Ishikawa (cell line): ENCODE measurements at regions not wholly inside any gene's neighbourhood (a gene's known extent, or its start where the extent isn't known, plus 50 kb on each side); places are given as distances from the start of the nearest gene placed in this dataset.

Experiments
- CEBPB ChIP-seq: IDR thresholded peaks from 2 replicates; pipeline ENCODE4 v1.6.1; 2012
- CREB1 ChIP-seq: IDR thresholded peaks from 2 replicates; pipeline ENCODE4 v1.6.1; 2012; ENCODE audit warnings: low read depth
- EGR1 ChIP-seq: IDR thresholded peaks from 2 replicates; pipeline ENCODE4 v1.6.1; 2012
- EP300 ChIP-seq: IDR thresholded peaks from 2 replicates; pipeline ENCODE4 v1.6.1; 2012; ENCODE audit warnings: borderline replicate concordance
- FOXM1 ChIP-seq: IDR thresholded peaks from 2 replicates; pipeline ENCODE4 v1.6.1; 2012; ENCODE audit warnings: low read depth, borderline replicate concordance
- NFIC ChIP-seq: IDR thresholded peaks from 2 replicates; pipeline ENCODE4 v1.6.1; 2012
- RAD21 ChIP-seq: IDR thresholded peaks from 2 replicates; pipeline ENCODE4 v1.6.1; 2012; ENCODE audit warnings: low read depth
- TAF1 ChIP-seq: IDR thresholded peaks from 2 replicates; pipeline ENCODE4 v1.6.1; 2012; ENCODE audit warnings: low read depth, mild to moderate bottlenecking
- TCF12 ChIP-seq: IDR thresholded peaks from 2 replicates; pipeline ENCODE4 v1.6.1; 2012; ENCODE audit warnings: low read depth
- TEAD4 ChIP-seq: IDR thresholded peaks from 2 replicates; pipeline ENCODE4 v1.6.1; 2012
- YY1 ChIP-seq: IDR thresholded peaks from 2 replicates; pipeline ENCODE4 v1.6.1; 2012; ENCODE audit warnings: low read depth
- ZBTB7A ChIP-seq: IDR thresholded peaks from 2 replicates; pipeline ENCODE4 v1.6.1; 2012; ENCODE audit warnings: low read depth
- TF ChIP-seq, protein P1 (sequence below): IDR thresholded peaks from 2 replicates; pipeline ENCODE4 v1.6.1; 2012
- TF ChIP-seq, protein P2 (sequence below): IDR thresholded peaks from 2 replicates; pipeline ENCODE4 v1.6.1; 2012; ENCODE audit warnings: low read depth, mild to moderate bottlenecking
- TF ChIP-seq, protein P3 (sequence below): IDR thresholded peaks from 2 replicates; pipeline ENCODE4 v1.6.1; 2012

DNA sequence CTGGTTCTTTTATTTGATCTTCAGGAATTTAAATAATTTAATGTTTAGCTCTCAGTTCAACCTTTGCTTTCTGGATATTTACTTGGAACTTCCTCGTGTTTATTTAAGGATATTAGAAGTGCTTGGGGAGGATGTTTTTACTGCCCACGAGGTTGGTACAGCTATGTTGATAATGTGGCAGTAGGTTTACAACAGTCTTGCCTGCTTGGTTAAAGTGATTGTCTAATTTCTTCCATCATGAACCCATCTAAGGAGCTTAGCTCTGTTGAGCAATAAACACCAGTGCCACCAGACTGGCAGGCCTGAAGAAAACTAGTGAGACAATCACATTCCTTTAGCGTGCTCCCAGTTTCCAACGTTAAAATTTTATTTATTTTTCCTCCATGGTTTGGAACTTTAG lies 94.5 kb downstream of the ICOS start:
- TF ChIP-seq RAD21 (no peak), ZBTB7A (no peak), FOXM1 (no peak), EP300 (no peak), CREB1 (no peak), CEBPB (no peak)
- TF ChIP-seq, protein P1, sequence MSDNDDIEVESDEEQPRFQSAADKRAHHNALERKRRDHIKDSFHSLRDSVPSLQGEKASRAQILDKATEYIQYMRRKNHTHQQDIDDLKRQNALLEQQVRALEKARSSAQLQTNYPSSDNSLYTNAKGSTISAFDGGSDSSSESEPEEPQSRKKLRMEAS, result no peak
- TF ChIP-seq, protein P2, sequence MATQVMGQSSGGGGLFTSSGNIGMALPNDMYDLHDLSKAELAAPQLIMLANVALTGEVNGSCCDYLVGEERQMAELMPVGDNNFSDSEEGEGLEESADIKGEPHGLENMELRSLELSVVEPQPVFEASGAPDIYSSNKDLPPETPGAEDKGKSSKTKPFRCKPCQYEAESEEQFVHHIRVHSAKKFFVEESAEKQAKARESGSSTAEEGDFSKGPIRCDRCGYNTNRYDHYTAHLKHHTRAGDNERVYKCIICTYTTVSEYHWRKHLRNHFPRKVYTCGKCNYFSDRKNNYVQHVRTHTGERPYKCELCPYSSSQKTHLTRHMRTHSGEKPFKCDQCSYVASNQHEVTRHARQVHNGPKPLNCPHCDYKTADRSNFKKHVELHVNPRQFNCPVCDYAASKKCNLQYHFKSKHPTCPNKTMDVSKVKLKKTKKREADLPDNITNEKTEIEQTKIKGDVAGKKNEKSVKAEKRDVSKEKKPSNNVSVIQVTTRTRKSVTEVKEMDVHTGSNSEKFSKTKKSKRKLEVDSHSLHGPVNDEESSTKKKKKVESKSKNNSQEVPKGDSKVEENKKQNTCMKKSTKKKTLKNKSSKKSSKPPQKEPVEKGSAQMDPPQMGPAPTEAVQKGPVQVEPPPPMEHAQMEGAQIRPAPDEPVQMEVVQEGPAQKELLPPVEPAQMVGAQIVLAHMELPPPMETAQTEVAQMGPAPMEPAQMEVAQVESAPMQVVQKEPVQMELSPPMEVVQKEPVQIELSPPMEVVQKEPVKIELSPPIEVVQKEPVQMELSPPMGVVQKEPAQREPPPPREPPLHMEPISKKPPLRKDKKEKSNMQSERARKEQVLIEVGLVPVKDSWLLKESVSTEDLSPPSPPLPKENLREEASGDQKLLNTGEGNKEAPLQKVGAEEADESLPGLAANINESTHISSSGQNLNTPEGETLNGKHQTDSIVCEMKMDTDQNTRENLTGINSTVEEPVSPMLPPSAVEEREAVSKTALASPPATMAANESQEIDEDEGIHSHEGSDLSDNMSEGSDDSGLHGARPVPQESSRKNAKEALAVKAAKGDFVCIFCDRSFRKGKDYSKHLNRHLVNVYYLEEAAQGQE, result no peak
- TF ChIP-seq, protein P3, sequence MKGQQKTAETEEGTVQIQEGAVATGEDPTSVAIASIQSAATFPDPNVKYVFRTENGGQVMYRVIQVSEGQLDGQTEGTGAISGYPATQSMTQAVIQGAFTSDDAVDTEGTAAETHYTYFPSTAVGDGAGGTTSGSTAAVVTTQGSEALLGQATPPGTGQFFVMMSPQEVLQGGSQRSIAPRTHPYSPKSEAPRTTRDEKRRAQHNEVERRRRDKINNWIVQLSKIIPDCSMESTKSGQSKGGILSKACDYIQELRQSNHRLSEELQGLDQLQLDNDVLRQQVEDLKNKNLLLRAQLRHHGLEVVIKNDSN, result no peak

DNA sequence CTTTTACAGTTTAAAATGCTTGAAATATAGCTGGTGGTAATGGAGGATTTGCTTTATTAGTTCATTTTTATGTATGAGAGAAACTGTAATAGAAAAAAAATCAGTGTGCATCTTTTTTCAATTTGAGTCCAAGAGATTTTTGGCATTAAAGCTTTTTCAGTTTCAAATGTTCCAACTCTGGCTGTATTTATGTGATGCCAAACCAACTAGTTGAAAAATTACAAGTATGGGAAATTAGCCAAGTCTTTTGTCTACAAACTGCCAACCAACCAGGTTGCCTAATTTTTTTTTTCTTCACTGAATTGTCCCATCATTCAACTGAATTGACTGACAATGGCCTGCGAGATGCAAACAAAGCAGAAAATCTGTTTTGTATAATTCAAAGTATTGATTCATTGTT lies 95.7 kb downstream of the ICOS start:
- TF ChIP-seq EGR1 (no peak), TAF1 (no peak), TEAD4 (no peak), NFIC (no peak), YY1 (no peak)
- TF ChIP-seq, protein P1, result no peak

DNA sequence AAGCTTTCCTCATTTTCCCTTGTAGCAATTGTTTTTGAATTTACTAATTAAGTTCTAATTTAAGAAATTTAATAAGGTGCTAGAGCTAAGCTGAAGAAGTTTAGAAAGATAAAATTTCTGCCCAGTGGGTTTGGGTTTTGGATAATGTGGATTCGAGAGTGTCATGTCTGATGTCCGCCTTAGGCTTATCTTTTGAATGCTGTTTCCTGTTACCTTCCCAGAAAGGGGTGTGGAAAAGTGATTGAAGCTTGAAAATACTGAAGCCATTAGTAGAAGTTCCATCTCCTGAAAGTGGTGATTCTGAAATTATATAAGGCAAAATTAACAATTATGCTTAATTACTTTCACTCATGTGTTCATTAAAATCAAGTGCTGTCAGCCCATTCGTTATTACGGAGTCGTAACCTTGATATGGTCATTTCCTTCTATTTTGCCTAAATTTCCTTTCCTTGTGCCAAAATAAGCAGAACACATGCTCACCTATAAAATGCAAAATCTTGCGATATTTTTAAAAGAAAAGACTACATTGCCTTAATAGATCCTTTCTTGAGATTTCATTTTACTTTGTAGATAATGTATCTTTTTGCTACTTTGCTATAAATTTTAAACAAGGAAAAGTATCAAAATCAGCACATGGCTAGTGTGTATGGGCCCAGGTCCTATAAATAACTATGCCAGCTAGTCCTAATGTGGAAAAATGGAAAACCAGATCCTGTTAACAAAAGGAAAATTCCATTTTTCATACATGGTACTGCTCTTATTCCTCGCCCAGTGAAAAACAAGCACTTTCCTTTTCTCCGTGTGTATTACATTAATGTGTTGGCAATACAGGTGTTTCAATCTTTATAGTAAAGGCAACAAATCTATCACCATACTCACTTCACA lies 97.3 kb downstream of the ICOS start:
- TF ChIP-seq, protein P1, result no peak
- TF ChIP-seq TCF12 (no peak), YY1 (no peak)

DNA sequence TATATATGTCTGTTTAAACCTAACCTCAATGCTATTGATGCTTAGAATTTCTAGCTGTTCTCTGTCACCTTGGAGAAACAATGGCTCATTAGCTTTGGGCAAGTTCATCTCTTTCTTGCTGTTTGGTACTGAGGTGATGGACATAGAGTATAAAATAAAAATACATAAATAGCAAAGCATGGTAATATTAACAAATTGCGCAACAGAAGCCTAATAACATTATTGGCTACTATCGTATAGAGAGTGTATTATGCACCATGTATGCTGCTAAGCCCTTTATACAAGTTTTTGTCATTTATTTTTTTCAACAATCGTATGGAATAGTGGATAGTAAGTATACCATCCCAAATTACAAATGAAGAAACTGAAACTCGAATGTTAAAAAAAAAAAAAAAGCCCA lies 100.1 kb downstream of the ICOS start:
- peak; percentile 52; the same call in 1 of the 2 replicates for TF ChIP-seq CEBPB
- TF ChIP-seq TEAD4, result no peak

DNA sequence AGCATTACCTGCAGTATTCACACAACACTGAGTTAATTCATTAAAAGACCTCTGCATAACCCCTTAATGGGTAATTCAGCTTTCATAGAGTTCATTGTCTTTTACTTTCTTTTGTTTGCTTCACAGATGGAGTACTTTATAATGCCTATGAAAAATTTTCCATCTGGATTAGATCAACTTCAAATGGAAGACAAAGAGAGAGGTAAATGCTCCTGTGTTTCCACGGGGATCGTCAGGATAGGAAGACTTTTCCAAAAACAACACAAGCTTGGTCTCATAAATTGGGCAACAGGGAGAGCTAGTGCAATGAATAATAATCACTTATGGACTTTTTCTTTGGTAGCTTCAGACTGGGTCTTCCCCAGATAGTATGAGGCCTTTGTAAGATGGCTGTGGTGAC lies 100.7 kb downstream of the ICOS start:
- TF ChIP-seq EP300 (no peak), EGR1 (no peak), TAF1 (no peak), YY1 (no peak), TCF12 (no peak), CEBPB (no peak), NFIC (no peak), FOXM1 (no peak), CREB1 (no peak), RAD21 (no peak), ZBTB7A (no peak), TEAD4 (no peak)
- TF ChIP-seq, protein P1, result no peak
- TF ChIP-seq, protein P2, result no peak
- TF ChIP-seq, protein P3, result no peak

DNA sequence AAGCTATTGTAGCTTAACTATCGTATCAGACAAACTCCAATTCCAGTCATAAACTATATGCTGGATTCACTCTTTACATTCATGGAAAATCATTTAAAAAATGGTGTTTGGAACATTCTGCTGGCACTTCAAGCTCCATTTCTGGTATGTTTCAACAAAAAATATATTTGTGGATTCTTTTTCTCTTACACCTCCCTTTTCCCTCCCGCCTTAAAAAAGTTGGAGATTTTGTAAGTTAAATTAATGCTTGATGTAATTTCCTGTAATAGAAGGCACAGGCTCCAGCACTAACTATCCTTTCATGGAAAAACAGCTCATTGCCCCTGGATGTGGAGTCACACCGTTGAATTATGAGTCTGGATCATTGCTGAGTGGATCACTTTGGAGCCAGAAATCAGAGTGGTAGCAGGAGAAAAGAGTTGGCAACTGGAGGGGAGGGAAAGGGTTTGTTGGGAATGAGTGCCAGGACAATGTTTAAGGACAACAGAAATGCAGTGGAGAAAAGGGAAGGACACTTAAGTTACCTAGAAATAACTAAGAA lies 102.8 kb downstream of the ICOS start:
- TF ChIP-seq FOXM1, result no peak
- TF ChIP-seq NFIC, result no peak
- TF ChIP-seq TAF1, result no peak
- no peak for TF ChIP-seq RAD21
- TF ChIP-seq ZBTB7A, result no peak
- TF ChIP-seq YY1, result no peak
- TF ChIP-seq, protein P1, result no peak
- no peak for TF ChIP-seq CREB1
- no peak for TF ChIP-seq EP300
- TF ChIP-seq, protein P3, result no peak
- TF ChIP-seq TEAD4, result no peak
